Activated CD4-positive, alpha-beta T cell treated with anti-CD3 and anti-CD28 coated beads for 48 hours (primary cell): ENCODE measurements at regions not wholly inside any gene's neighbourhood (a gene's known extent, or its start where the extent isn't known, plus 50 kb on each side); places are given as distances from the start of the nearest gene placed in this dataset.

ENCODE experiments used
- DNase-seq: peaks from one replicate; pipeline ENCODE4 v3.0.0-alpha.2; 2020

- no peak for DNase-seq
Observed at GRCh38 chr6:56765494-56765893, 122.8 kb upstream of the DST start.

DNA sequence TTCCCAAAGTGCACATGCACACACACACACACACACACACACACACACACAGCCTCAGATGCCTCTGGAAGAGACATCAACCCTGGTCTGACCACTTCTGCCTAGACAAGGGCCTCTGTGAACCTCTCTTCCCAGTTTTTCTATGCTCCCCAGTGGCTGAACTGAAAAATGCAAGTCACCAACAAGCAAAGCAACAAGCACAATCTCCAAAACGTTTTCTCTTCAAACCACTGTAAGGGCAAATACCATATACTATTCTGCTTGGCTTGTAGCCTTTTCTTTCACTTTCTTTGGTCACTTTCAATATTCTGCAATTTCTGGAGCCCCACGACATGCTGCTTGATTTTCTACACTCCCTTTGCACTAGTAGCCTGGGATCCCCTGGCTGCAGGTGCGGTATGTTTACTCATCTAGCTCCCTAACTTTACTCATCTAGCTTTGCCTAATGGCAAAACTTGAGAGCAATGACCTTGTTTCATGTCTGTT lies 121.4 kb upstream of the DST start:
- no peak for DNase-seq

DNA sequence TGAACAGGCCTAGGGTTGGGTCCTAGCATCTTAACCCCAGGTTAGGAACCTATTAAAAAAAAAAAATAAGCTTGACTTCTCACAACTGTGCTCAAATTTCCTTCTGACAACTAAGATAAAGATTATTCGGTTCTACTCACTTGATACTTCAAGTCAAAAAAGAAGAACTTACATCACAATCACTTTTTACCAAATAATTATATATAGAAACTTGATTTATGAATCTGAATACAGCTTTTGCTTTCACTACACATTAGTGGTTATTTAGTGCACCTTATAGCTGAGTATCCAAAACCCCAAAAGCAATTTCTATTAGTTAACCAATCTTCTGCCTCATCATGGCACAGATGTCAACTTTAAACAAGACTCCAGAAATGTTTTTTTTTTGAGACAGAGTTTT lies 119.0 kb upstream of the DST start:
- no peak for DNase-seq

DNA sequence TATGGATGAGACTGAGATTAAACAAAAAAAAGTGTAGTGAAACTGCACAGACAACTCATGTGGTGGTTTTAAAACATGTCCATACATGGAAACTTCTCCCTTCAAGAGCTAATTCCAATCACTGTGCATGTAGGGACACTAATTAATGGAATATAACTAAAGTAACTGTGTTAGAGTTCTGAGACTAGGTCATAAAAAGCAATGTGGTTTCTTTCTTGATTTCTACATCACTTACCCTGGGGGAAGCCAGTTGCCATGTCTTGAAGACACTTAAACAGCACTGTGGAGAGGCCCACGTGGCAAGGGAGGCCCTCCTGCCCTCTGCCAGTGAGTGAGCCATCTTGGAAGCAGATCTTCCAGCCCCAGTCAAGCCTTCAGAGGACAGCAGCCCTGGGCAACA lies 118.2 kb upstream of the DST start:
- no peak for DNase-seq

GRCh38 chr6:56759521-56759920 lies 116.8 kb upstream of the DST start:
- no peak for DNase-seq

DNA sequence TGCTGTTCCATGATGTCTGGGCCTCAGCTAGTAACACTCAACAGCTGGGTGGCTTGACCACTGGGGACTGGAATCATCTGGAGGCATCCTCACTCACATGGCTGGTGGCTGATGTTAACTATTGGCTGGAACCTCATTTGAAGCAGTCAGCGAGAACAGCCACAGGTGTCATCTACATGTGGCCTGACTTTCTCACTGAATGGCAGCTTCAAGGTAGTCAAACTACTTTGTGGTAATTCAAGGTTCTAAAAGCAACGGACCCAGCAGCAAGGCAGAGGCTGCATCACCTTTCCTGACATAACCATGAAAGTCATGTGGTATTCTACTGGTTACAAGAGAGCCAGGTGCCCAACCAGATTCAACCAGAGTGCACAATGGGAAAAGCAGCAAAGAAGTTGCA lies 115.9 kb upstream of the DST start:
- no peak for DNase-seq

DNA sequence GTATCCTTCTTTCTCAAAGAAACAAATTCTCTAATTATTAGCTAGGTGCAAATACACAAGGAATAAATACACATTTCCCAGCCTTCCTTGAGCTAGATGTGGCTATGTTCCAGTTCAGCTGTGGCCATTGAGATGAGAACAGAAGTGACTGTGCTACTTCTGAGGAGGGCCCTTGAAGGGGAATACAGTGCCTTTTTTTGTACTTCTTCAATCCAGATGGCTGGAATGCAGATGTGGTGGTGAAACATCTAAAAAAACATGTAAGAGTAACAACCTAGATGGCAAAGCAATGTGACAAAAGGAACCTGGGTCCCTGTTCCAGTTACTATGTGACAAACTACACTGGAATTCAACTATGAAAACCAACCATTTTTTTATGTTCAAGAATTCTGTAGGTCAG lies 115.4 kb upstream of the DST start:
- DNase-seq = no peak

DNA sequence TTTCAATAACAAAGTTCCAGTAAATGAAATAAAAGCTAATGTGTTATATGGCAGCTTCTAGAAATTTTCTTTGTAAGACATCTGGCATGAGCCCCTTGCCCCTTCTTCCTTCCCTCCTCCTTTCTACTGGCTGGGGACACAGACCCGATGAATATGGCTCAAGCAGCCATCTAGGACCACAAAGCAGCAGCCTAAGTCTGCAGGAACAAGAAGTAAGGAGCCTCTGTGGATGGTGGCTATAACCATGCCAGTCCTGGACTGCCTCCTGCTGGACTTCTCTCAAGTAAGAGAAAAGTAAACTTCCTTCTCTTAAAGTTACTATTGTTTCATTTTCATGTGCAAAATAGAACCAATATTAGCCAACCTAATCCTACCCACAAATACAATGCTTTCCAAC lies 114.9 kb upstream of the DST start:
- no peak for DNase-seq

GRCh38 chr6:56756791-56757587 lies 114.3 kb upstream of the DST start:
- DNase-seq = no peak

- DNase-seq = no peak
Observed at GRCh38 chr6:56756219-56756789, 113.6 kb upstream of the DST start.

- DNase-seq = no peak
Observed at GRCh38 chr6:56755040-56755439, 112.4 kb upstream of the DST start.

- DNase-seq = no peak
Observed at GRCh38 chr6:56753811-56754210, 111.1 kb upstream of the DST start.

GRCh38 chr6:56752534-56752933 lies 109.8 kb upstream of the DST start:
- DNase-seq = no peak

- no peak for DNase-seq
Observed at GRCh38 chr6:56752009-56752408, 109.3 kb upstream of the DST start.

GRCh38 chr6:56751604-56752003 lies 108.9 kb upstream of the DST start:
- no peak for DNase-seq

- DNase-seq = no peak
Observed at GRCh38 chr6:56750686-56751085, 108.0 kb upstream of the DST start.

DNA sequence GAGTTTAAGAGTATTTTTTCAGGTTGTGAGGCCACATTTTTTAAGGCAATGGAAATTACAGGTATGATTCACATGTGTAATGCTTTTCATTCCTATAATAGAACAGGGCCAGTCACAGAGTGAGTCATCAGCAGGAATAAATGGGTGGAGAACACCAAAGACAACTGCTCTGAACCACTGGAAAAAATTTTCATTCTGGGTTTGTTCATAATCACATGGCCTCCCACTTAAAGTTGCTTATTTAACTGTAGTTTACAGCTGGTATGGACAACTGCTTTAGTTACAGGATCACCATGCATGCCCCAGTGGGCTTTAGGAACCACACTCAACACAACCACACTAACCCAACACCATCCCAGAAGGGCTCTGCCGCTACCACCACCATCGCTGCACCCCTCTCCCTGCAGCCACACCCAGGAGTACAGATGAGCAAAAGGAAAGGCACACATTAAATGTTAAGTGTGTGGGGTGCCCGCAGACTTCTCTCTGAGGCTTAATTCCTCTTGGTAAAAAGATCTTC lies 107.0 kb upstream of the DST start:
- DNase-seq = no peak

GRCh38 chr6:56746767-56747504 lies 104.2 kb upstream of the DST start:
- no peak for DNase-seq

- no peak for DNase-seq
Observed at GRCh38 chr6:56745971-56746370, 103.3 kb upstream of the DST start.

DNA sequence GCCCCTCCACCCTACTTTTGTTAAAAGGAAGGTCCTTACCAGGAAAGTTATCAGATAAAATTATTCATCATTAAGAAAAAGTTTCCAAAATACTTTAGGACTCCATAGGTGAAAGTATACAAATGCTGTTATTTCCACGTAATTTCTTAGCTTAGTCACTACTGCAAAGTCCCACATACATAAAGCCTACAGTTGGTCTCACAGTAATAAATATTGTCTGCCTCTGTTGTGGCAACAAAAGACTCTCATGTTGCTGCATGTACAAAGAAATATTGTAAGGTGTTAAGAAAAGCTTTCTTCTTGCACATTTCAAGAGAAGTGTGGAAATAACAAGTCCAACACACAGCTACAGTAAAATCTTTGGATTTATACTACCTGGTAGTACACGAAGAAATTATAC lies 102.4 kb upstream of the DST start:
- DNase-seq = no peak

DNA sequence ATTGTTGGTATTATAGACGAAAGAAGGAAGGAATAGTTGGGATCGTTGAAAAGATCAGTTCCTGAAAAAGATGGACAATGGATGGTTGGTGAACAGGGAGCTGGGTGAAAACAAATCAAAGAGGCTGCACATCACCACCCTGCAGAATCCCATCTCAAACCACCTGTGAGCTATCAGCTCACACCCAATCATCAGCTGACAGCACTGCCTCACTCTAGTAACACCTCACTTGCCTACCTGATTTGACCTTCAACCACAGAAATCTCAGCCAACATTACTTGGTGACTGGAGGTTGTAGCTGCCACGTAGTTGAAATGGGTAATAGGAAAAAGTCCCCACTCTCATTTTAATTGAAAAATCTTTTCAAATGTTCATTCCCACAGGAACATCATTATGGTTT lies 101.8 kb upstream of the DST start:
- no peak for DNase-seq

GRCh38 chr6:56742122-56742791 lies 99.6 kb upstream of the DST start:
- no peak for DNase-seq

DNA sequence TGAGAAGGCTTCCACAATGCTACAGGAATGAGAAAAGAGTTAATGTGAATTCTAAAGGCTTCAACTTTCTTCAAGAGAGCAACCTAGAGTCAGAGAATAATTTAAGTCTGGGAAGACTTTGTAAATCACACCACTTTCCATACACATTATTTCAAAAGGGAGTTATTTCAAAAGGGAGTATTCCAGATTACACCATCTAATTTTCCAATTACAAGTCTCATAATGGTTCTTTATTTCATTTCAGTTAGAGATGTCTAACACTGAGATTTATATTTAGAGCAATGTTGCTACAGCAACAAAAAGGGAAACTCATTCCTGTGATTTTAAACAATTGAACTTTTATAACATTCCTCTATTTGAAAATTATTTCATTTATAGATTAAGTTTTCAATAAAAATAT lies 98.8 kb upstream of the DST start:
- no peak for DNase-seq
